WTC11 (cell line): ENCODE measurements at regions not wholly inside any gene's neighbourhood (a gene's known extent, or its start where the extent isn't known, plus 50 kb on each side); places are given as distances from the start of the nearest gene placed in this dataset.

ENCODE experiments used
- ATAC-seq: fragments of 200-7000 bp; cut with Tn5 transposase; 2 replicates; pipeline ENCODE4 v1.10.0; 2021; ENCODE audit warnings: mild to moderate bottlenecking, moderate library complexity
- CTCF ChIA-PET: fragments of 300-600 bp; sonication (Branson Sonifier 250); formaldehyde crosslinking; loops from one replicate; lab custom pipeline; 2021; ENCODE audit warnings: antibody characterized with exemption; lab: Charles Lee
- POLR2A ChIA-PET: fragments of 350-600 bp; sonication (Branson Sonifier 250); formaldehyde crosslinking; loops from one replicate; lab custom pipeline; 2021; ENCODE audit warnings: antibody characterized with exemption; lab: Charles Lee
- DNase-seq: peaks from one replicate; pipeline ENCODE4 v3.0.0; 2021; ENCODE audit warnings: low spot score
- H3K27ac Mint-ChIP-seq: 2 replicates; pipeline ENCODE4 v1.8.0; 2021; ENCODE audit warnings: mixed read lengths
- H3K27me3 Mint-ChIP-seq: 2 replicates; pipeline ENCODE4 v1.8.0; 2021; ENCODE audit warnings: low read depth, mild to moderate bottlenecking, moderate library complexity, mixed read lengths
- H3K36me3 Mint-ChIP-seq: 2 replicates; pipeline ENCODE4 v1.8.0; 2021; ENCODE audit warnings: mixed read lengths
- H3K4me1 Mint-ChIP-seq: 2 replicates; pipeline ENCODE4 v1.8.0; 2022; ENCODE audit warnings: mixed read lengths
- H3K4me3 Mint-ChIP-seq: 2 replicates; pipeline ENCODE4 v1.8.0; 2021; ENCODE audit warnings: mild to moderate bottlenecking, moderate library complexity, mixed read lengths
- H3K9me3 Mint-ChIP-seq: 2 replicates; pipeline ENCODE4 v1.8.0; 2021; ENCODE audit warnings: mixed read lengths
- AFF4 ChIP-seq: sonication (generic); formaldehyde crosslinking; IDR thresholded peaks from 2 replicates; pipeline ENCODE4 v1.8.1; 2023; ENCODE audit warnings: mild to moderate bottlenecking, missing genetic modification reagents, borderline replicate concordance
- AR ChIP-seq: fragments of 250-450 bp; sonication (Bioruptor Pico); IDR thresholded peaks from 2 replicates; pipeline ENCODE4 v1.9.0; 2021; ENCODE audit warnings: mild to moderate bottlenecking
- ATF1 ChIP-seq: sonication (generic); formaldehyde crosslinking; IDR thresholded peaks from 2 replicates; pipeline ENCODE4 v1.8.1; 2023; ENCODE audit warnings: mild to moderate bottlenecking, moderate library complexity, missing genetic modification reagents
- FOXJ3 ChIP-seq: sonication (generic); formaldehyde crosslinking; IDR thresholded peaks from 2 replicates; pipeline ENCODE4 v1.9.0; 2021; ENCODE audit warnings: missing genetic modification reagents, mild to moderate bottlenecking, borderline replicate concordance
- GTF2I ChIP-seq: fragments of 250-450 bp; sonication (Bioruptor Pico); conservative IDR thresholded peaks from 2 replicates; pipeline ENCODE4 v1.4.0; 2021; ENCODE audit warnings: mild to moderate bottlenecking
- IRF2 ChIP-seq: sonication (generic); formaldehyde crosslinking; IDR thresholded peaks from 2 replicates; pipeline ENCODE4 v1.8.0; 2022; ENCODE audit warnings: low read depth, missing genetic modification reagents, borderline replicate concordance
- NFATC4 ChIP-seq: fragments of 250-450 bp; sonication (Bioruptor Pico); IDR thresholded peaks from 2 replicates; pipeline ENCODE4 v1.9.0; 2021; ENCODE audit warnings: mild to moderate bottlenecking
- NR3C1 ChIP-seq: sonication (generic); formaldehyde crosslinking; conservative IDR thresholded peaks from 2 replicates; pipeline ENCODE4 v1.8.1; 2023; ENCODE audit warnings: low read depth, mild to moderate bottlenecking, missing genetic modification reagents
- SOX15 ChIP-seq: fragments of 250-450 bp; sonication (Bioruptor Pico); IDR thresholded peaks from 2 replicates; pipeline ENCODE4 v1.9.0; 2021; ENCODE audit warnings: mild to moderate bottlenecking
- SP1 ChIP-seq: sonication (generic); formaldehyde crosslinking; conservative IDR thresholded peaks from 2 replicates; pipeline ENCODE4 v1.8.1; 2022; ENCODE audit warnings: missing genetic modification reagents
- TEAD1 ChIP-seq: sonication (generic); formaldehyde crosslinking; IDR thresholded peaks from 2 replicates; pipeline ENCODE4 v1.8.0; 2022; ENCODE audit warnings: mild to moderate bottlenecking, missing genetic modification reagents
- TP53 ChIP-seq: sonication (generic); formaldehyde crosslinking; IDR thresholded peaks from 2 replicates; pipeline ENCODE4 v1.8.1; 2023; ENCODE audit warnings: mild to moderate bottlenecking, missing genetic modification reagents
- USF2 ChIP-seq: sonication (generic); formaldehyde crosslinking; IDR thresholded peaks from 2 replicates; pipeline ENCODE4 v1.8.1; 2023; ENCODE audit warnings: mild to moderate bottlenecking, missing genetic modification reagents, moderate library complexity
- ZNF121 ChIP-seq: sonication (generic); formaldehyde crosslinking; IDR thresholded peaks from 2 replicates; pipeline ENCODE4 v1.8.0; 2023; ENCODE audit warnings: missing genetic modification reagents
- ZNF281 ChIP-seq: sonication (generic); formaldehyde crosslinking; IDR thresholded peaks from 2 replicates; pipeline ENCODE4 v1.8.0; 2023; ENCODE audit warnings: mild to moderate bottlenecking, missing genetic modification reagents
- ZNF396 ChIP-seq: fragments of 250-450 bp; sonication (Bioruptor Pico); IDR thresholded peaks from 2 replicates; pipeline ENCODE4 v1.8.0; 2021; ENCODE audit warnings: mild to moderate bottlenecking, moderate library complexity, borderline replicate concordance
- ZNF425 ChIP-seq: fragments of 250-450 bp; sonication (Bioruptor Pico); conservative IDR thresholded peaks from 2 replicates; pipeline ENCODE4 v1.9.0; 2021; ENCODE audit warnings: mild to moderate bottlenecking
- ZSCAN18 ChIP-seq: fragments of 250-450 bp; sonication (Bioruptor Pico); IDR thresholded peaks from 2 replicates; pipeline ENCODE4 v2.1.2; 2022; ENCODE audit warnings: mild to moderate bottlenecking, moderate library complexity

- H3K4me1 Mint-ChIP-seq, result peaks cover 10% of the 10 kb centered on the region
- POLR2A ChIA-PET, result no interaction called here
- H3K27me3 Mint-ChIP-seq, result no peaks in the 10 kb centered on the region
- TF ChIP-seq AR (CRISPR knock-in tag) (no peak), USF2 (no peak), NR3C1 (CRISPR knock-in tag) (no peak), ZNF281 (no peak), TP53 (CRISPR knock-in tag) (no peak), GTF2I (CRISPR knock-in tag) (no peak), ATF1 (CRISPR knock-in tag) (no peak), AFF4 (CRISPR knock-in tag) (no peak), ZNF425 (CRISPR knock-in tag) (no peak), NFATC4 (no peak), ZNF396 (CRISPR knock-in tag) (no peak), ZSCAN18 (CRISPR knock-in tag) (no peak), ZNF121 (CRISPR knock-in tag) (no peak), SP1 (CRISPR knock-in tag) (no peak), FOXJ3 (no peak), TEAD1 (CRISPR knock-in tag) (no peak), SOX15 (no peak), IRF2 (CRISPR knock-in tag) (no peak)
- H3K9me3 Mint-ChIP-seq, result peaks cover 23% of the 10 kb centered on the region
- H3K36me3 Mint-ChIP-seq, result peaks cover under 1% of the 10 kb centered on the region; the same call in 1 of the 2 replicates
- no peak overlapping the region for H3K4me3 Mint-ChIP-seq
- ATAC-seq, result no peak
- no peak overlapping the region for H3K27ac Mint-ChIP-seq
- DNase-seq, result no peak
- CTCF ChIA-PET, result no interaction called here
Measured at GRCh38 chr6:71139249-71139648, 149.4 kb upstream of the OGFRL1 start.
